ENCODE measurements at regions not wholly inside any gene's neighbourhood (a gene's known extent, or its start where the extent isn't known, plus 50 kb on each side); places are given as distances from the start of the nearest gene placed in this dataset.

DNA sequence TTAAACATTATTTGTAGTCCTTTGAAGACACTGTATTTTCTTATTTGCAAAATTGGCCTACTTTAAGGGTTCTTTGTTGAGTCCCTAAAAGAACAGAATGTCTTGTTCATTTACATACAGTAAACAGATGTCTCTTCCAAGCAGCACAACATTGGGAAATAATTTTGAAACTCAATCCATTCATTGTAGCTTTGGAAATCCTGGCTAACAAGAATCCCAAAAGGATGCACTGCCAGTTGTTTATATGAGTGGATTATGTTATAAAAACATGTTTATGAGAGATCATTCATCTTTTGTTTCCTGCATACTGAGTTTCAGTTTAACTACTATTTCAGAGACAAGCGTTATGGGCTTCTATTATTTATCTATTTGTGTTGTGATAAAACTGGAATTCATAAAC lies 499.3 kb downstream of the PID1 start:
- ChIA-PET POLR2A (no interaction called here), CTCF (no interaction called here)
- no peaks in the 10 kb centered on the region for H3K9me3 ChIP-seq (ENCODE audit: control insufficient read depth, insufficient read depth, low read depth, low read length)
- in situ Hi-C loops (cut with HindIII; ENCODE audit: low pct_unique_long_range_greater_than_20kb, low sequenced_read_pairs) (no loop called here), intact Hi-C loops (cut with micrococcal nuclease; ENCODE audit: unreplicated experiment) (no loop called here)
- no peaks in the 10 kb centered on the region for H3K4me1 ChIP-seq (ENCODE audit: control insufficient read depth, insufficient read depth, low read length)
- no peak overlapping the region for H3K27ac ChIP-seq (ENCODE audit: low read length)
- no peak overlapping the region for H3K4me3 ChIP-seq (ENCODE audit: low read depth in 2 of 2, low read length in 2 of 2)
- TF ChIP-seq CTCF (IDR thresholded peaks at IDR 0.05) (no peak), TCF7L2 (IDR thresholded peaks at IDR 0.05; ENCODE audit: low read depth, low read length) (no peak), POLR2AphosphoS5 (IDR thresholded peaks at IDR 0.05; ENCODE audit: low read depth, low read length) (no peak), SIN3A (IDR thresholded peaks at IDR 0.05; ENCODE audit: borderline replicate concordance, insufficient read depth, low read depth, low read length) (no peak)
- TF ChIP-seq, protein P1, sequence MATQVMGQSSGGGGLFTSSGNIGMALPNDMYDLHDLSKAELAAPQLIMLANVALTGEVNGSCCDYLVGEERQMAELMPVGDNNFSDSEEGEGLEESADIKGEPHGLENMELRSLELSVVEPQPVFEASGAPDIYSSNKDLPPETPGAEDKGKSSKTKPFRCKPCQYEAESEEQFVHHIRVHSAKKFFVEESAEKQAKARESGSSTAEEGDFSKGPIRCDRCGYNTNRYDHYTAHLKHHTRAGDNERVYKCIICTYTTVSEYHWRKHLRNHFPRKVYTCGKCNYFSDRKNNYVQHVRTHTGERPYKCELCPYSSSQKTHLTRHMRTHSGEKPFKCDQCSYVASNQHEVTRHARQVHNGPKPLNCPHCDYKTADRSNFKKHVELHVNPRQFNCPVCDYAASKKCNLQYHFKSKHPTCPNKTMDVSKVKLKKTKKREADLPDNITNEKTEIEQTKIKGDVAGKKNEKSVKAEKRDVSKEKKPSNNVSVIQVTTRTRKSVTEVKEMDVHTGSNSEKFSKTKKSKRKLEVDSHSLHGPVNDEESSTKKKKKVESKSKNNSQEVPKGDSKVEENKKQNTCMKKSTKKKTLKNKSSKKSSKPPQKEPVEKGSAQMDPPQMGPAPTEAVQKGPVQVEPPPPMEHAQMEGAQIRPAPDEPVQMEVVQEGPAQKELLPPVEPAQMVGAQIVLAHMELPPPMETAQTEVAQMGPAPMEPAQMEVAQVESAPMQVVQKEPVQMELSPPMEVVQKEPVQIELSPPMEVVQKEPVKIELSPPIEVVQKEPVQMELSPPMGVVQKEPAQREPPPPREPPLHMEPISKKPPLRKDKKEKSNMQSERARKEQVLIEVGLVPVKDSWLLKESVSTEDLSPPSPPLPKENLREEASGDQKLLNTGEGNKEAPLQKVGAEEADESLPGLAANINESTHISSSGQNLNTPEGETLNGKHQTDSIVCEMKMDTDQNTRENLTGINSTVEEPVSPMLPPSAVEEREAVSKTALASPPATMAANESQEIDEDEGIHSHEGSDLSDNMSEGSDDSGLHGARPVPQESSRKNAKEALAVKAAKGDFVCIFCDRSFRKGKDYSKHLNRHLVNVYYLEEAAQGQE (IDR thresholded peaks at IDR 0.05; ENCODE audit: insufficient read depth in 1 of 2, low read depth in 2 of 2, low read length in 1 of 2) = no peak
- no TSS peak for BruUV-seq (replicated peaks)
- H3K36me3 ChIP-seq (ENCODE audit: control insufficient read depth, insufficient read depth, low read length) = no peaks in the 10 kb centered on the region
- DNase-seq (ENCODE audit: low read depth, low spot score) (no peak), ATAC-seq (no peak)
- H3K27me3 ChIP-seq (ENCODE audit: control insufficient read depth, insufficient read depth, low read length) = no peaks in the 10 kb centered on the region

- no peak for TF ChIP-seq POLR2AphosphoS5 (IDR thresholded peaks at IDR 0.05; ENCODE audit: low read depth, low read length)
- no peak for TF ChIP-seq SIN3A (IDR thresholded peaks at IDR 0.05; ENCODE audit: borderline replicate concordance, insufficient read depth, low read depth, low read length)
- TF ChIP-seq TCF7L2 (IDR thresholded peaks at IDR 0.05; ENCODE audit: low read depth, low read length) = no peak
- no peak for TF ChIP-seq CTCF (IDR thresholded peaks at IDR 0.05)
- TF ChIP-seq, protein P1 (IDR thresholded peaks at IDR 0.05; ENCODE audit: insufficient read depth in 1 of 2, low read depth in 2 of 2, low read length in 1 of 2) = no peak
- Histone ChIP-seq H3K36me3 (ENCODE audit: control insufficient read depth, insufficient read depth, low read length) (no peaks in the 10 kb centered on the region), H3K4me1 (ENCODE audit: control insufficient read depth, insufficient read depth, low read length) (no peaks in the 10 kb centered on the region), H3K27ac (ENCODE audit: low read length) (no peak overlapping the region), H3K9me3 (ENCODE audit: control insufficient read depth, insufficient read depth, low read depth, low read length) (no peaks in the 10 kb centered on the region), H3K4me3 (ENCODE audit: low read depth in 2 of 2, low read length in 2 of 2) (no peak overlapping the region), H3K27me3 (ENCODE audit: control insufficient read depth, insufficient read depth, low read length) (no peaks in the 10 kb centered on the region)
- no TSS peak for BruUV-seq (replicated peaks)
- DNase-seq (ENCODE audit: low read depth, low spot score) (no peak), ATAC-seq (no peak)
- CTCF ChIA-PET = no interaction called here
- in situ Hi-C loops (cut with HindIII; ENCODE audit: low pct_unique_long_range_greater_than_20kb, low sequenced_read_pairs) (no loop called here), intact Hi-C loops (cut with micrococcal nuclease; ENCODE audit: unreplicated experiment) (no loop called here)
- POLR2A ChIA-PET = no interaction called here
Measured at GRCh38 chr2:228771315-228771714, 499.8 kb downstream of the PID1 start.

Measured in Panc1 (cell line).